22Rv1 (cell line): ENCODE measurements at regions not wholly inside any gene's neighbourhood (a gene's known extent, or its start where the extent isn't known, plus 50 kb on each side); places are given as distances from the start of the nearest gene placed in this dataset.

ENCODE experiments used
- CTCF ChIP-seq: fragments of 450-650 bp; IDR thresholded peaks from 2 replicates; pipeline ENCODE4 v1.5.1; 2017; ENCODE audit warnings: mild to moderate bottlenecking
- ZFX ChIP-seq: fragments of 450-650 bp; IDR thresholded peaks from 2 replicates; pipeline ENCODE4 v1.6.1; 2017; ENCODE audit warnings: antibody characterized with exemption, borderline replicate concordance

DNA sequence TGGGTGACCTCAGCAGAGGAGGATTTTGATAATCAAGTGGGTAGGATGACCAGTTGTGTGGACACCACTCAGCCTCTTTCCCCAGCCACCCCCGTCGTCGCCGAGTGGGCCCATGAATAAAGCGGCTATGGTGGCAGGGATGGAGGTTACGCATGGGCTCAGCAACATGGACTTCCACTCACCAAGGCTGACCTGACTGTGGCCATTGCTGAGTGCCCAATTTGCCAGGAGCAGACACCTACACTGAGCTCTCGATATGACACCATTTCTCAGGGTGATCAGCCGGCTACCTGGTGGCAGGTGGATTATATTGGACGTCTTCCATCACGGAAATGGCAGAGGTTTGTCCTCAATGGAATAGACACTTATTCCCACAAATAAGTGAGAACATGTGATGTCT, 361.3 kb downstream of the KLHL4 start:
- TF ChIP-seq CTCF: no peak
- TF ChIP-seq ZFX: no peak
